SK-N-SH treated with all-trans-retinoic acid at 6 μM for 48 hours (cell line): ENCODE measurements at regions not wholly inside any gene's neighbourhood (a gene's known extent, or its start where the extent isn't known, plus 50 kb on each side); places are given as distances from the start of the nearest gene placed in this dataset.

Experiments
- ATAC-seq: fragments of 200-7000 bp; cut with Tn5 transposase; 3 replicates; pipeline ENCODE4 v1.9.1; 2020; ENCODE audit warnings: mild to moderate bottlenecking, moderate library complexity
- ARNTL ChIP-seq: fragments of 450-650 bp; formaldehyde crosslinking; IDR thresholded peaks from 2 replicates; pipeline ENCODE4 v1.5.0; 2020; ENCODE audit warnings: low read depth, mild to moderate bottlenecking, moderate library complexity, borderline replicate concordance
- BACH2 ChIP-seq: fragments of 250-450 bp; sonication (Bioruptor Pico); IDR thresholded peaks from 2 replicates; pipeline ENCODE4 v1.9.0; 2021; ENCODE audit warnings: mild to moderate bottlenecking, borderline replicate concordance
- CSRNP3 ChIP-seq: fragments of 250-450 bp; sonication (Bioruptor Pico); IDR thresholded peaks from 2 replicates; pipeline ENCODE4 v1.5.1; 2021; ENCODE audit warnings: mild to moderate bottlenecking, moderate library complexity
- ESRRG ChIP-seq: fragments of 250-450 bp; sonication (Bioruptor Pico); IDR thresholded peaks from 2 replicates; pipeline ENCODE4 v1.6.1; 2021; ENCODE audit warnings: mild to moderate bottlenecking
- GLIS3 ChIP-seq: fragments of 250-450 bp; sonication (Bioruptor Pico); IDR thresholded peaks from 2 replicates; pipeline ENCODE4 v1.5.0; 2020; ENCODE audit warnings: mild to moderate bottlenecking, moderate library complexity
- OSR1 ChIP-seq: fragments of 250-450 bp; sonication (Bioruptor Pico); IDR thresholded peaks from 2 replicates; pipeline ENCODE4 v1.8.0; 2022; ENCODE audit warnings: moderate library complexity, mild to moderate bottlenecking, inconsistent platforms
- PATZ1 ChIP-seq: fragments of 250-450 bp; sonication (Bioruptor Pico); IDR thresholded peaks from 2 replicates; pipeline ENCODE4 v1.8.0; 2020; ENCODE audit warnings: mild to moderate bottlenecking, moderate library complexity, borderline replicate concordance
- PPARA ChIP-seq: fragments of 250-450 bp; sonication (Bioruptor Pico); IDR thresholded peaks from 2 replicates; pipeline ENCODE4 v1.5.0; 2020; ENCODE audit warnings: mild to moderate bottlenecking, borderline replicate concordance
- RARB ChIP-seq: fragments of 250-450 bp; sonication (Bioruptor Pico); IDR thresholded peaks from 2 replicates; pipeline ENCODE4 v1.8.0; 2021; ENCODE audit warnings: mild to moderate bottlenecking, moderate library complexity
- SNAI2 ChIP-seq: fragments of 250-450 bp; sonication (Bioruptor Pico); IDR thresholded peaks from 2 replicates; pipeline ENCODE4 v1.5.0; 2020; ENCODE audit warnings: mild to moderate bottlenecking, moderate library complexity
- TCF4 ChIP-seq: fragments of 250-450 bp; sonication (Bioruptor Pico); IDR thresholded peaks from 2 replicates; pipeline ENCODE4 v1.8.0; 2021; ENCODE audit warnings: mild to moderate bottlenecking, moderate library complexity, borderline replicate concordance
- TOX ChIP-seq: fragments of 250-450 bp; sonication (Bioruptor Pico); IDR thresholded peaks from 2 replicates; pipeline ENCODE4 v1.8.0; 2021; ENCODE audit warnings: mild to moderate bottlenecking, moderate library complexity, borderline replicate concordance
- ZC3H10 ChIP-seq: fragments of 250-450 bp; sonication (Bioruptor Pico); IDR thresholded peaks from 2 replicates; pipeline ENCODE4 v1.5.1; 2021; ENCODE audit warnings: mild to moderate bottlenecking, moderate library complexity
- ZFP3 ChIP-seq: fragments of 250-450 bp; sonication (Bioruptor Pico); IDR thresholded peaks from 2 replicates; pipeline ENCODE4 v1.5.0; 2020; ENCODE audit warnings: mild to moderate bottlenecking, moderate library complexity
- ZFP30 ChIP-seq: fragments of 450-650 bp; formaldehyde crosslinking; IDR thresholded peaks from 2 replicates; pipeline ENCODE4 v1.5.0; 2022; ENCODE audit warnings: mild to moderate bottlenecking, moderate library complexity
- ZNF565 ChIP-seq: fragments of 450-650 bp; formaldehyde crosslinking; conservative IDR thresholded peaks from 2 replicates; pipeline ENCODE4 v1.5.0; 2020; ENCODE audit warnings: low read depth, mild to moderate bottlenecking, moderate library complexity
- ZNF70 ChIP-seq: fragments of 450-650 bp; formaldehyde crosslinking; IDR thresholded peaks from 2 replicates; pipeline ENCODE4 v1.5.0; 2020; ENCODE audit warnings: mild to moderate bottlenecking, moderate library complexity
- ZNF8 ChIP-seq: fragments of 450-650 bp; formaldehyde crosslinking; IDR thresholded peaks from 2 replicates; pipeline ENCODE4 v1.5.0; 2020; ENCODE audit warnings: mild to moderate bottlenecking, moderate library complexity
- TF ChIP-seq, protein P1 (sequence below): fragments of 250-450 bp; sonication (Bioruptor Pico); IDR thresholded peaks from 2 replicates; pipeline ENCODE4 v1.5.0; 2020; ENCODE audit warnings: mild to moderate bottlenecking, moderate library complexity
- TF ChIP-seq, protein P2 (sequence below): fragments of 250-450 bp; sonication (Bioruptor Pico); IDR thresholded peaks from 2 replicates; pipeline ENCODE4 v1.5.1; 2020; ENCODE audit warnings: low read depth, mild to moderate bottlenecking, moderate library complexity
- TF ChIP-seq, protein P3 (sequence below): fragments of 250-450 bp; sonication (Bioruptor Pico); IDR thresholded peaks from 2 replicates; pipeline ENCODE4 v1.8.0; 2021; ENCODE audit warnings: low read depth, mild to moderate bottlenecking, moderate library complexity, borderline replicate concordance

DNA sequence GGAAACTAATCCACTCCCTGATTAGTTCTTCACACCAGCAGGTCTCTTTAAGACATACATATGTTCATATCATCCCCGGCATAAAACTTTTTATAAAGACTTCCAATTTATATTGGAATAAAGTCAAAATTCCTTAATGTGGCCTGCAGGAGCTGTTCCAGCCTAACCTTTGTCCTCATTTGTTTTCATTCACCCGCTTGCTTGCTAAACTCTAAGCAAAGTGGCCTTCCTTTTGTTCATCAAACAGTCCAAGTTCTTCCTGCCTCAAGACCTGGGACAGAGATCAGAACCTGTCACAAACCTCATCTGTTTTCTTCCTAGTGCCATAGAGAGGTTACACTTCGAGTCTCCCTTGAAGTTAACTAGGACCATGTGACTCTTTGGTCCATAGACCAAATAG lies 339.4 kb upstream of the ID2 start:
- TF ChIP-seq, protein P1, sequence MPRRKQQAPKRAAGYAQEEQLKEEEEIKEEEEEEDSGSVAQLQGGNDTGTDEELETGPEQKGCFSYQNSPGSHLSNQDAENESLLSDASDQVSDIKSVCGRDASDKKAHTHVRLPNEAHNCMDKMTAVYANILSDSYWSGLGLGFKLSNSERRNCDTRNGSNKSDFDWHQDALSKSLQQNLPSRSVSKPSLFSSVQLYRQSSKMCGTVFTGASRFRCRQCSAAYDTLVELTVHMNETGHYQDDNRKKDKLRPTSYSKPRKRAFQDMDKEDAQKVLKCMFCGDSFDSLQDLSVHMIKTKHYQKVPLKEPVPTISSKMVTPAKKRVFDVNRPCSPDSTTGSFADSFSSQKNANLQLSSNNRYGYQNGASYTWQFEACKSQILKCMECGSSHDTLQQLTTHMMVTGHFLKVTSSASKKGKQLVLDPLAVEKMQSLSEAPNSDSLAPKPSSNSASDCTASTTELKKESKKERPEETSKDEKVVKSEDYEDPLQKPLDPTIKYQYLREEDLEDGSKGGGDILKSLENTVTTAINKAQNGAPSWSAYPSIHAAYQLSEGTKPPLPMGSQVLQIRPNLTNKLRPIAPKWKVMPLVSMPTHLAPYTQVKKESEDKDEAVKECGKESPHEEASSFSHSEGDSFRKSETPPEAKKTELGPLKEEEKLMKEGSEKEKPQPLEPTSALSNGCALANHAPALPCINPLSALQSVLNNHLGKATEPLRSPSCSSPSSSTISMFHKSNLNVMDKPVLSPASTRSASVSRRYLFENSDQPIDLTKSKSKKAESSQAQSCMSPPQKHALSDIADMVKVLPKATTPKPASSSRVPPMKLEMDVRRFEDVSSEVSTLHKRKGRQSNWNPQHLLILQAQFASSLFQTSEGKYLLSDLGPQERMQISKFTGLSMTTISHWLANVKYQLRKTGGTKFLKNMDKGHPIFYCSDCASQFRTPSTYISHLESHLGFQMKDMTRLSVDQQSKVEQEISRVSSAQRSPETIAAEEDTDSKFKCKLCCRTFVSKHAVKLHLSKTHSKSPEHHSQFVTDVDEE (CRISPR knock-in tag): no peak
- TF ChIP-seq PPARA (no peak), ZNF565 (CRISPR knock-in tag) (no peak), ARNTL (CRISPR knock-in tag) (no peak), CSRNP3 (no peak), SNAI2 (CRISPR knock-in tag) (no peak), OSR1 (CRISPR knock-in tag) (no peak), ESRRG (CRISPR knock-in tag) (no peak), ZNF70 (CRISPR knock-in tag) (no peak), ZC3H10 (CRISPR knock-in tag) (no peak), GLIS3 (CRISPR knock-in tag) (no peak), ZNF8 (CRISPR knock-in tag) (no peak), ZFP30 (no peak), RARB (no peak), BACH2 (CRISPR knock-in tag) (no peak), ZFP3 (CRISPR knock-in tag) (no peak), PATZ1 (CRISPR knock-in tag) (no peak), TOX (CRISPR knock-in tag) (no peak)
- TF ChIP-seq, protein P2, sequence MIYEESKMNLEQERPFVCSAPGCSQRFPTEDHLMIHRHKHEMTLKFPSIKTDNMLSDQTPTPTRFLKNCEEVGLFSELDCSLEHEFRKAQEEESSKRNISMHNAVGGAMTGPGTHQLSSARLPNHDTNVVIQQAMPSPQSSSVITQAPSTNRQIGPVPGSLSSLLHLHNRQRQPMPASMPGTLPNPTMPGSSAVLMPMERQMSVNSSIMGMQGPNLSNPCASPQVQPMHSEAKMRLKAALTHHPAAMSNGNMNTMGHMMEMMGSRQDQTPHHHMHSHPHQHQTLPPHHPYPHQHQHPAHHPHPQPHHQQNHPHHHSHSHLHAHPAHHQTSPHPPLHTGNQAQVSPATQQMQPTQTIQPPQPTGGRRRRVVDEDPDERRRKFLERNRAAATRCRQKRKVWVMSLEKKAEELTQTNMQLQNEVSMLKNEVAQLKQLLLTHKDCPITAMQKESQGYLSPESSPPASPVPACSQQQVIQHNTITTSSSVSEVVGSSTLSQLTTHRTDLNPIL: no peak
- no peak for ATAC-seq

DNA sequence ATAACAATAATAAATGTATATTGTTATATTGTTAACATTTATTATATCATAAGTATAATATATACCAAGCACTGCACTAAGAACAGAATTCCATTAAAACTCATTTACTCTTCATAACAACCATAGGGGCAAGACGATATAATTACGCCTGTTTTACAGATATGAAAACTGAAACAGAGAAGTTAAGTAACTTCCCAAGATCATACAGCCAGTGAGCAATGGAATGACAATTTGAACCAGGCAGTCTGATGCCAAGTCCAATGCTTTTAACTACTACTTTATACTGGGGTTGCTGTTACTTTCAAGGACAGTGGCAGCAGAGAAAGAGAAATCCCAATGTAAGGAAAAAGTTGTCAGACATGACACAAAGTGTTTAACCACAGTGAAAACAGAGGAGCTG lies 338.8 kb upstream of the ID2 start:
- ATAC-seq: no peak
- TF ChIP-seq ZFP3 (CRISPR knock-in tag) (no peak), ESRRG (CRISPR knock-in tag) (no peak), CSRNP3 (no peak), TCF4 (CRISPR knock-in tag) (no peak), BACH2 (CRISPR knock-in tag) (no peak), PPARA (no peak), ZNF70 (CRISPR knock-in tag) (no peak), PATZ1 (CRISPR knock-in tag) (no peak), OSR1 (CRISPR knock-in tag) (no peak), ZFP30 (no peak), SNAI2 (CRISPR knock-in tag) (no peak), ZNF8 (CRISPR knock-in tag) (no peak), RARB (no peak), GLIS3 (CRISPR knock-in tag) (no peak)
- TF ChIP-seq, protein P3, sequence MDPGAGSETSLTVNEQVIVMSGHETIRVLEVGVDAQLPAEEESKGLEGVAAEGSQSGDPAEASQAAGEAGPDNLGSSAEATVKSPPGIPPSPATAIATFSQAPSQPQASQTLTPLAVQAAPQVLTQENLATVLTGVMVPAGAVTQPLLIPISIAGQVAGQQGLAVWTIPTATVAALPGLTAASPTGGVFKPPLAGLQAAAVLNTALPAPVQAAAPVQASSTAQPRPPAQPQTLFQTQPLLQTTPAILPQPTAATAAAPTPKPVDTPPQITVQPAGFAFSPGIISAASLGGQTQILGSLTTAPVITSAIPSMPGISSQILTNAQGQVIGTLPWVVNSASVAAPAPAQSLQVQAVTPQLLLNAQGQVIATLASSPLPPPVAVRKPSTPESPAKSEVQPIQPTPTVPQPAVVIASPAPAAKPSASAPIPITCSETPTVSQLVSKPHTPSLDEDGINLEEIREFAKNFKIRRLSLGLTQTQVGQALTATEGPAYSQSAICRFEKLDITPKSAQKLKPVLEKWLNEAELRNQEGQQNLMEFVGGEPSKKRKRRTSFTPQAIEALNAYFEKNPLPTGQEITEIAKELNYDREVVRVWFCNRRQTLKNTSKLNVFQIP (CRISPR knock-in tag): no peak
- TF ChIP-seq, protein P1 (CRISPR knock-in tag): no peak
